ENCODE measurements at regions not wholly inside any gene's neighbourhood (a gene's known extent, or its start where the extent isn't known, plus 50 kb on each side); places are given as distances from the start of the nearest gene placed in this dataset.
"Not testable (repeated sequence)": the region's sequence is repeated elsewhere in the genome, so short reads cannot be mapped to it uniquely, and the experiment has no call there.

GRCh38 chr15:77867266-77868047 lies 210.1 kb downstream of the TBC1D2B start:
- Histone ChIP-seq H3K9ac (ENCODE audit: low read length in 5 of 5) (no peak overlapping the region), H3K9me3 (ENCODE audit: control insufficient read depth in 5 of 5, low read length in 5 of 5) (no peaks in the 10 kb centered on the region), H3K27me3 (ENCODE audit: control insufficient read depth in 5 of 5, insufficient read depth in 4 of 5, low read length in 5 of 5) (peaks cover 0 to 9% (median 6%) of the 10 kb centered on the region in 5 donors), H3K4me1 (ENCODE audit: control insufficient read depth in 5 of 5, insufficient read depth in 5 of 5, low read length in 5 of 5) (peaks cover 0 to 4% (median 0%) of the 10 kb centered on the region in 5 donors), H3K36me3 (ENCODE audit: control insufficient read depth in 5 of 5, insufficient read depth in 5 of 5, low read length in 5 of 5) (no peaks in the 10 kb centered on the region), H3K27ac (ENCODE audit: low read depth, low read length) (no peak overlapping the region), H3K4me3 (ENCODE audit: low read depth in 1 of 5, low read length in 5 of 5) (no peak overlapping the region)

- Histone ChIP-seq H3K9ac (ENCODE audit: low read length in 5 of 5) (no peak overlapping the region), H3K27me3 (ENCODE audit: control insufficient read depth in 5 of 5, insufficient read depth in 4 of 5, low read length in 5 of 5) (peaks cover 0 to 9% (median 6%) of the 10 kb centered on the region in 5 donors), H3K4me3 (ENCODE audit: low read depth in 1 of 5, low read length in 5 of 5) (no peak overlapping the region), H3K36me3 (ENCODE audit: control insufficient read depth in 5 of 5, insufficient read depth in 5 of 5, low read length in 5 of 5) (no peaks in the 10 kb centered on the region), H3K27ac (ENCODE audit: low read depth, low read length) (no peak overlapping the region), H3K9me3 (ENCODE audit: control insufficient read depth in 5 of 5, low read length in 5 of 5) (no peaks in the 10 kb centered on the region), H3K4me1 (ENCODE audit: control insufficient read depth in 5 of 5, insufficient read depth in 5 of 5, low read length in 5 of 5) (peaks cover 0 to 4% (median 0%) of the 10 kb centered on the region in 5 donors)
These were observed 210.8 kb downstream of the TBC1D2B start for GRCh38 chr15:77866596-77867125.

GRCh38 chr15:77866186-77866585 lies 211.3 kb downstream of the TBC1D2B start:
- H3K27ac ChIP-seq (ENCODE audit: low read depth, low read length), result no peak overlapping the region
- no peaks in the 10 kb centered on the region for H3K9me3 ChIP-seq (ENCODE audit: control insufficient read depth in 5 of 5, low read length in 5 of 5)
- H3K27me3 ChIP-seq (ENCODE audit: control insufficient read depth in 5 of 5, insufficient read depth in 4 of 5, low read length in 5 of 5), result peaks cover 0 to 9% (median 6%) of the 10 kb centered on the region in 5 donors
- peaks cover 0 to 4% (median 0%) of the 10 kb centered on the region in 5 donors for H3K4me1 ChIP-seq (ENCODE audit: control insufficient read depth in 5 of 5, insufficient read depth in 5 of 5, low read length in 5 of 5)
- no peaks in the 10 kb centered on the region for H3K36me3 ChIP-seq (ENCODE audit: control insufficient read depth in 5 of 5, insufficient read depth in 5 of 5, low read length in 5 of 5)
- H3K4me3 ChIP-seq (ENCODE audit: low read depth in 1 of 5, low read length in 5 of 5), result no peak overlapping the region
- H3K9ac ChIP-seq (ENCODE audit: low read length in 5 of 5), result no peak overlapping the region

- Histone ChIP-seq H3K9ac (ENCODE audit: low read length in 5 of 5) (no peak overlapping the region), H3K4me3 (ENCODE audit: low read depth in 1 of 5, low read length in 5 of 5) (no peak overlapping the region), H3K27ac (ENCODE audit: low read depth, low read length) (no peak overlapping the region), H3K36me3 (ENCODE audit: control insufficient read depth in 5 of 5, insufficient read depth in 5 of 5, low read length in 5 of 5) (no peaks in the 10 kb centered on the region), H3K27me3 (ENCODE audit: control insufficient read depth in 5 of 5, insufficient read depth in 4 of 5, low read length in 5 of 5) (peaks cover 0 to 9% (median 6%) of the 10 kb centered on the region in 5 donors), H3K4me1 (ENCODE audit: control insufficient read depth in 5 of 5, insufficient read depth in 5 of 5, low read length in 5 of 5) (peaks cover 0 to 3% (median 0%) of the 10 kb centered on the region in 5 donors), H3K9me3 (ENCODE audit: control insufficient read depth in 5 of 5, low read length in 5 of 5) (no peaks in the 10 kb centered on the region)
These were observed 211.8 kb downstream of the TBC1D2B start for GRCh38 chr15:77865701-77866100.

GRCh38 chr15:77865106-77865610 lies 212.4 kb downstream of the TBC1D2B start:
- no peaks in the 10 kb centered on the region for H3K36me3 ChIP-seq (ENCODE audit: control insufficient read depth in 5 of 5, insufficient read depth in 5 of 5, low read length in 5 of 5)
- no peaks in the 10 kb centered on the region for H3K9me3 ChIP-seq (ENCODE audit: control insufficient read depth in 5 of 5, low read length in 5 of 5)
- H3K27ac ChIP-seq (ENCODE audit: low read depth, low read length), result no peak overlapping the region
- H3K27me3 ChIP-seq (ENCODE audit: control insufficient read depth in 5 of 5, insufficient read depth in 4 of 5, low read length in 5 of 5), result peaks cover 0 to 9% (median 6%) of the 10 kb centered on the region in 5 donors
- no peaks in the 10 kb centered on the region for H3K4me1 ChIP-seq (ENCODE audit: control insufficient read depth in 5 of 5, insufficient read depth in 5 of 5, low read length in 5 of 5)
- no peak overlapping the region for H3K9ac ChIP-seq (ENCODE audit: low read length in 5 of 5)
- no peak overlapping the region for H3K4me3 ChIP-seq (ENCODE audit: low read depth in 1 of 5, low read length in 5 of 5)

- Histone ChIP-seq H3K27ac (ENCODE audit: low read depth, low read length) (no peak overlapping the region), H3K9ac (ENCODE audit: low read length in 5 of 5) (no peak overlapping the region), H3K4me3 (ENCODE audit: low read depth in 1 of 5, low read length in 5 of 5) (no peak overlapping the region), H3K36me3 (ENCODE audit: control insufficient read depth in 5 of 5, insufficient read depth in 5 of 5, low read length in 5 of 5) (no peaks in the 10 kb centered on the region), H3K4me1 (ENCODE audit: control insufficient read depth in 5 of 5, insufficient read depth in 5 of 5, low read length in 5 of 5) (no peaks in the 10 kb centered on the region), H3K9me3 (ENCODE audit: control insufficient read depth in 5 of 5, low read length in 5 of 5) (no peaks in the 10 kb centered on the region), H3K27me3 (ENCODE audit: control insufficient read depth in 5 of 5, insufficient read depth in 4 of 5, low read length in 5 of 5) (peaks cover 0 to 9% (median 6%) of the 10 kb centered on the region in 5 donors)
These were observed 213.1 kb downstream of the TBC1D2B start for GRCh38 chr15:77864211-77865105.

GRCh38 chr15:77863491-77864105 lies 213.9 kb downstream of the TBC1D2B start:
- H3K4me3 ChIP-seq (ENCODE audit: low read depth in 1 of 5, low read length in 5 of 5), result no peak overlapping the region
- no peak overlapping the region for H3K9ac ChIP-seq (ENCODE audit: low read length in 5 of 5)
- H3K9me3 ChIP-seq (ENCODE audit: control insufficient read depth in 5 of 5, low read length in 5 of 5), result no peaks in the 10 kb centered on the region
- H3K27ac ChIP-seq (ENCODE audit: low read depth, low read length), result no peak overlapping the region
- no peaks in the 10 kb centered on the region for H3K36me3 ChIP-seq (ENCODE audit: control insufficient read depth in 5 of 5, insufficient read depth in 5 of 5, low read length in 5 of 5)
- H3K27me3 ChIP-seq (ENCODE audit: control insufficient read depth in 5 of 5, insufficient read depth in 4 of 5, low read length in 5 of 5), result peaks cover 0 to 9% (median 6%) of the 10 kb centered on the region in 5 donors
- no peaks in the 10 kb centered on the region for H3K4me1 ChIP-seq (ENCODE audit: control insufficient read depth in 5 of 5, insufficient read depth in 5 of 5, low read length in 5 of 5)

GRCh38 chr15:77862651-77863104 lies 214.8 kb downstream of the TBC1D2B start:
- Histone ChIP-seq H3K27me3 (ENCODE audit: control insufficient read depth in 5 of 5, insufficient read depth in 4 of 5, low read length in 5 of 5) (peaks cover 0 to 9% (median 6%) of the 10 kb centered on the region in 5 donors), H3K9me3 (ENCODE audit: control insufficient read depth in 5 of 5, low read length in 5 of 5) (no peaks in the 10 kb centered on the region), H3K4me3 (ENCODE audit: low read depth in 1 of 5, low read length in 5 of 5) (no peak overlapping the region), H3K27ac (ENCODE audit: low read depth, low read length) (no peak overlapping the region), H3K4me1 (ENCODE audit: control insufficient read depth in 5 of 5, insufficient read depth in 5 of 5, low read length in 5 of 5) (no peaks in the 10 kb centered on the region), H3K9ac (ENCODE audit: low read length in 5 of 5) (no peak overlapping the region), H3K36me3 (ENCODE audit: control insufficient read depth in 5 of 5, insufficient read depth in 5 of 5, low read length in 5 of 5) (no peaks in the 10 kb centered on the region)

- H3K9ac ChIP-seq (ENCODE audit: low read length in 5 of 5); H3K36me3 ChIP-seq (ENCODE audit: control insufficient read depth in 5 of 5, insufficient read depth in 5 of 5, low read length in 5 of 5); H3K4me1 ChIP-seq (ENCODE audit: control insufficient read depth in 5 of 5, insufficient read depth in 5 of 5, low read length in 5 of 5); H3K27me3 ChIP-seq (ENCODE audit: control insufficient read depth in 5 of 5, insufficient read depth in 4 of 5, low read length in 5 of 5); H3K4me3 ChIP-seq (ENCODE audit: low read depth in 1 of 5, low read length in 5 of 5); H3K27ac ChIP-seq (ENCODE audit: low read depth, low read length); H3K9me3 ChIP-seq (ENCODE audit: control insufficient read depth in 5 of 5, low read length in 5 of 5): not testable (repeated sequence)
These were observed 215.4 kb downstream of the TBC1D2B start for GRCh38 chr15:77861997-77862635.
